ENCODE measurements at regions not wholly inside any gene's neighbourhood (a gene's known extent, or its start where the extent isn't known, plus 50 kb on each side); places are given as distances from the start of the nearest gene placed in this dataset.
A peak's percentile ranks its signal among the peaks of the same experiment; 100 is the strongest.
"Not testable (repeated sequence)": the region's sequence is repeated elsewhere in the genome, so short reads cannot be mapped to it uniquely, and the experiment has no call there.

DNA sequence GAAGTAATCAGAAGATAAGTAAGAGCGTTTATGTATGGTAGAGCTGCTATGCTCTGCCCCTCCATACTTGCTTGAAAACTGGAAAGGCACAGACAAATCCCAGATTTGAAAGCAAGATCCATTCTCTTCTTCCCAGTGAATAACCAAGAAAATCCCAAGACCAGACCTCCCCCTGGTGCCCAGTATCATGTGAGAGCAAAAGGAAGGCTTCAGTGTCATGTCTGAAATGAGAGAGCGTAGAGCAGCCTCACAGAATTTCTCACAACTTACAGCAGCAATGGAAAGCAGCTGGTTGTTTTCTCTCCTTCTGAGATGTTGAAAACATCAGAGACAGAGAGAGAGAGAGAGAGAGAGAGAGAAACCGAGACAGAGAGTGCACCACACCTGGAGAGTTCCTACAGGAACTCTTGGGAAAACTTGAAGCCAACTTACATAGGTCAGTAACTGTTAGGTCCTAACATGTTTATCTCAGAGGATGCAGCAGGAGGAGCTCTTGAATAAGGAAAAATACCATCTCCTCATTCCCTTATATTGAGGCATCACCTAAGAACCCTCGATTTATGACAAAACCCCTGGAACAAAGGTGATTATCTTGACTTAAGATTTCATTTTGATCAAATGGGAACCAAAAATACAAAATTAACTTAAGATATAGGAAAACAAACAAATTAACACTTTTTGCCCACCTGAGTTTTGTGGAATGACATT is 273.3 kb downstream of the NSUN3 start:
- DNase-seq = peak; percentile 43 to 55

DNA sequence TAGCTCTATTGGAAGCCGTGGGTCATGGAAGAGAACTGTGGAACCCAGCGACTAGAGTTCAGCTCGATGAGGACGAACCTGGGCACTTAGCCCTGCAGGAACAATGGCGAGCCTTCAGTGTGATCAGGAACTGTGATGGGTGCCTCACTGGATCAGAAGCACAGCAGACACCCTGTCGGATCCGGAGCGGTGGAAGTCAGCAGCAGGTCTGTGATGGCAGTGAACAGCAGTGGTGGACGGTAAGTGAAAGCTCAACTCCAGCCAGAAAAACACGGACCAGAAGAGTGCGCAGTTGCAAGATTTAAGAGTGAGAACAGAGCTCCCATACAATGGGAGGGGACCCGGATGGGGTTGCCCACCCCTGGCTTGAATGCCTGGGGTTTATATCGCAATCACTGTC is 282.2 kb downstream of the NSUN3 start:
- no peak for DNase-seq

DNA sequence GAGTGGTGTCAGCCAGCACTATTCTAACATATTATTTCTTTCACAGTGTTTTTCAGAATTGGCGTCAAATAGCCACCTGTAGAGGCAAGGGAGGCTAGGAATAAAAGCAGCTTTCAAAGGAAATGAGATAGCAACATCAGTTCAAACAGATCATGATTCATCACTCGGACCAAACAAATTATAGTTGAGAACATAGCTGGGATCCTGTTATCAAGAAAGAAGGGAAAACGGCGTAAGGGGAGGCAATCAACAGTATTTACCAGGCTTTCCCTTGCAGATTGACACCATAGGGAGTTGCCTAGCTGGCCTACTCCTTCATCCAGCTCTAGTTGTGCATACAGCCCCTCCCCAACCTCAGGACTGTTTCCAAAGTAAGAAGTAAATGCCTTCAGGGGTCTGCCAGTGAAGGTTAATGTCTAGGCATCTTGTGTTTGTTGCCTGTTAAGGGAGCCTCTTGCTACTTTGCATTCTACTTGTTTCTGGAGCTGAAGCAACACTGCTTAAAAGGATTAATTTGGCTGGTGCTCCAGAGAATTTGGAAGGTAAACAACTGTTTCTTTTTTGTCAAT is 286.5 kb downstream of the NSUN3 start:
- DNase-seq = no peak

- no peak for DNase-seq
Measured at GRCh38 chr3:94356581-94356980, 293.7 kb downstream of the NSUN3 start.

GRCh38 chr3:94359996-94360395 is 297.1 kb downstream of the NSUN3 start:
- no peak for DNase-seq

- DNase-seq = peak; percentile 18 to 21
Measured at GRCh38 chr3:94360987-94361386, 298.1 kb downstream of the NSUN3 start.

DNA sequence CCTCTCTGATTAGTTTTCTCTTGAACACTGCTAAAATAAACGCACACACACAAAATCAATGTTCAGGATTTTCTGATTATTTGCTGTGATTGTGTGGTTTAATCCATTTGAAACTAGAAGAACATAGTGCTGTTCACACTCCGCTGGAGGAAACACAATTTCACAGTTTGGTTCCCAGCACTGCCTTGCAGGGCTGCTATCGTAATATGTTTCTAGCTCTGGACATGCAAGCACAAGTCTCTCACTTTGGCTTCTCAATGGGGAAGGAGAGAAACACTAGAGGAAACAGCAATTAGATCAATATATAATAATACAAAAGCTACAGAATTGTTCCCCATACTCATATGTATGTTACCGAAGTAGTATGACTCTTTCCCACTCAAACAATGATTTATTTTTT is 299.5 kb downstream of the NSUN3 start:
- DNase-seq = no peak

DNA sequence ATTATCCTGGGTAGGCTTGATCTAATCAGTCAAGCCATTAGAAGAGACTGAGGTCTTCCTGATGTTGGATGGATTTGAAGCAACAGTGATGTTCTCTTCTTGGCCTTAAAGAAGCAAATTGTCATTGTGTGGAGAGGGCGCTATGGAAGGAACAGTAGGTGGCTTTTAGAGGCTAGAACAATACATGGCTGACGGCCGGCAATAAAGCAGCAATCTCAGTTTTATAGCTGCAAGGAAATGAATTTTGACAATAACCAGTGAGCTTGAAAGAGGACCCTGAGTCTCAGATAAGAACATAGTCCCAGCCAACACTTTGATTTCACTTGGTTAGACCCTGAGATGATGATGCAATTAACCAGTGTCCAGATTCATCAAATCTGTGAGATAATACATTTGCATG is 302.1 kb downstream of the NSUN3 start:
- DNase-seq = no peak

- no peak for DNase-seq
Measured at GRCh38 chr3:94372026-94372425, 309.2 kb downstream of the NSUN3 start.

DNA sequence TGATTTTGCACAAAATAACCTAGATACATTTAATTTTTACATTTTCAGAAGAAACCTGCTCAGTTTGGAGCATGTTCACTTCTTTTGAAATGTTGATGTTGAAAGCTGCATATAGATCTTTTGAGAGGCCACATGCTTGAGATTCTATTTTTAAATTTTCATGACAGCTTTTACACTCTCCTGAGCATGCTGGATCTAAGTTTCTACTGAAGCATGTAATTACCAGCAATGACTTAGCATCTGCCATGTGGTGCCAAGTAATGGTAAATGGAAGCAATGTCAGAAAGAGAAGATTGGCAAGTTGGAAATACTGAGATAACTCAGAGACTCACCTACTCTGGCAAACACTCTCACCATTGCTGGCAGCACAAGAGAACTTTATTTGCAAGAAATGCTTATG is 310.6 kb downstream of the NSUN3 start:
- DNase-seq = no peak

DNA sequence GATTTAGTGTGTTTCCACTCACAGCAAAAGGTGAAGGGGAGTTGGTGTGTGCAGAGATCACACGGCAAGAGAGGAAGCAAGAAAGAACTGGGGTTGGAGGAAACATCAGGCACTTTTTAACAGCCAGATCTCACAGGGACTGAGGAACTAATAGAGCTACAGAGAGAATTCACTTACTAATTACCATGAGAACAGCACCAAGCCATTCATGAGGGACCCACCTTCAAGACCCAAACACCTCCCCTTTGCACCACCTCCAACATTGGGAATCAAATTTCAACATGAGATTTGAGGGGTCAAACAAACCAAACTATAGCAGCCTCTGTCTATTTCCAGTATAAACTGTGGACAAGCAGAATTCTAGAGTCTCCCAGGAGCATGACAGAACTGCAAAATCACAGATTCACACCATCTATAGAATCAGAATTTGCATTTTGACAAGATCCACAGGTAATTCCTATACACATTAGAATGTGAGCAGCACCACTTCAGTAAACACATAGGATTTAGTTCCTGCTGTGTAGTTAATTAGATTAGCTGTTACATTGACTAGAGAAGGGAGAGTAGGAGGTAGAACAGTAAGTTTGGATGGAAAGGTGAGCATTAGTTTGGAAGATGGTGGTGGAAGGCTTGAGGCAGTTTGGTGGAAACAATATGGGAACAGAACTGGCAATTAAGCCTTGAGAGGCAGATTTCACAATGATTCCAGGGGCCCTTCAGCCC is 311.7 kb downstream of the NSUN3 start:
- DNase-seq = no peak

DNA sequence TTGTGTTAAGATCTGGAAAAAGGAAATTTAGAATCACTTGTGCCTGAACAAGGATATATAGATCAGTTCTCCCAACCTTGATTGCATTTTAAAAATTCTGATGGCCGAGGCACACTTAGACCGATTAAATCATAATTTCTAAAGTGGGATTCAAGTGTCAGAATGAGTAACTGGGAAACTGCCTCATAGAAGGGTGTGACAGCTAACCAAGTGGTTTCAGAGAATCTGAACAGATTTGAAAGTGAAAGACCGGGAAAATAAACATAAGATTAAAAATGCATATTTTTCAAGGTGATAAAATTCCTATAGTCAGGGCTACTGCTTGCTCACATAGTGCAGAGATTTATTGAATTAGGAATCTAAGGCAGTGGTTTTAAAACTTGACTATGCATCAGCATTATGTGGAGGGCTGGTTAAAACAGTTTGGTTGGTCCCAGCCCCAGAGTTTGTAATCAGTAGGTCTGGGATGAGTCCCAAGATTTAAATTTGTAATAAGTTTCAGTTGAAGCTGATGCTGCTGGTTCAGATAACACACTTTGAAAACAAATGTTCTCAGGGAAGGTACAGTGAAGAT is 314.3 kb downstream of the NSUN3 start:
- DNase-seq = not testable (repeated sequence)

DNA sequence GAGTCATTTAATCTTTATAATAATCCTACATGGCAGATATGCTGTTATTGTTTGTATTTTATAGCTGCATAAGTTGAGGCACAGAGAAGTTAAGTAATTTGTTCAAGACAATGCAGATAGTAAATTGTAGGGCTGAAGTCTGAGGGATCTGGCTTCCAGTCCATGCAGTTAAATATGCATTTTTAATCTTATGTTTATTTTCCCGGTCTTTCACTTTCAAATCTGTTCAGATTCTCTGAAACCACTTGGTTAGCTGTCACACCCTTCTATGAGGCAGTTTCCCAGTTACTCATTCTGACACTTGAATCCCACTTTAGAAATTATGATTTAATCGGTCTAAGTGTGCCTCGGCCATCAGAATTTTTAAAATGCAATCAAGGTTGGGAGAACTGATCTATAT is 315.0 kb downstream of the NSUN3 start:
- not testable (repeated sequence) for DNase-seq

DNA sequence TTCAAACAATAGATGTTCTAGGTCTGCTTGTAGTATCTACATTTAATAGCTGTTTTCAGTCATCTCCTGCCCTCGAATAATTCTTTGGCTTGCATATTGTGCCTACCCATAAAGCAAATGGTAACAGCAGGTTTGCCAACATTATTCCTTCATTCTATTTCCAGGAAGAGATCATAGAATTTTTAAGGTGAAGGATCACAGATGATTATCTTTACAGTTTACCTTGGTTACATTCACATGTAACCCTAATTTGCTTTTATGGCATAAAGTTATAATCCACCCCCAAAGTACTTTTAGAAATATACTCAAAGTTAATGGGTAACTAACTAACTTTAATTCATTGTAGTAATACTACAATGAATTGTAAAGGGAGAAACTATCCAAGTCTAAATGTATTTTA is 315.5 kb downstream of the NSUN3 start:
- DNase-seq = no peak

DNA sequence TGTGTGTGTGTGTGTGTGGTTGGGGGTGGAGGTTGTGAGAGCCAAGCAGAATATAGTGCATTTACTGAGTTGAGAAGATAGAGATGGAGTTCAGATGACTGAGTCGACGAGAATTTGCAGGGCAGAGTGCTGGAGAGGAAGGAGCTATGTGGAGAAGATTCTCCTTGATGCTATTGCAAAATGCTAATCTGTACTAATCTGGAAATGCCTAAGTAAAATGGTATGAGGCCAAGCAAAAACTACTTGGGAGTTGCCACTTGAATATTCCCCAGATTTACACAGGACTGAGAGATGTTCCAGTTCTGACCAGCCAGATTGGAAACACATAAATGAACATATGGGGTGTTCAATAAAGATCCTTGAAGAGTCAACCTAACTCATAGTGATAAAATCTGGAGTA is 316.4 kb downstream of the NSUN3 start:
- DNase-seq = no peak

- no peak for DNase-seq
Measured at GRCh38 chr3:94394885-94395284, 332.0 kb downstream of the NSUN3 start.

GRCh38 chr3:94395851-94396250 is 333.0 kb downstream of the NSUN3 start:
- DNase-seq = no peak

DNA sequence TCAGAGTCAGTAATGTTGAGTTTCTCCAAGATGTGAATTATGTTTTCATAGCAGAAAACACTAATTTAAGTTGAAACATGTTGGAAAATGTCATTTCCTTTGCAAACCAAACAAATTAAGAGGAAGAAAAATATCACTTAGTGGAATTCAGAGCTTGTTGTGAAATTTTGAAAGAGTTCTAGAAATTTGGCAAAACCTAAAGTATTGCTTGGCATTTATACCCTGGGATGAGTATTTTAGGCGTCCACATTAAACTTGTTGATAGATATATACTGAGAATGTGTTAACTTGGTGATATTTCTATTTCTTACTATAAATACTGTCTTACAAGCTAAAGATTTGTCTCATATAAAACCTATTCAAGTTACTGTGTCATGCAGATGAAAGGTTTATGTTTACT is 335.2 kb downstream of the NSUN3 start:
- no peak for DNase-seq

GRCh38 chr3:94401466-94401865 is 338.6 kb downstream of the NSUN3 start:
- no peak for DNase-seq

DNA sequence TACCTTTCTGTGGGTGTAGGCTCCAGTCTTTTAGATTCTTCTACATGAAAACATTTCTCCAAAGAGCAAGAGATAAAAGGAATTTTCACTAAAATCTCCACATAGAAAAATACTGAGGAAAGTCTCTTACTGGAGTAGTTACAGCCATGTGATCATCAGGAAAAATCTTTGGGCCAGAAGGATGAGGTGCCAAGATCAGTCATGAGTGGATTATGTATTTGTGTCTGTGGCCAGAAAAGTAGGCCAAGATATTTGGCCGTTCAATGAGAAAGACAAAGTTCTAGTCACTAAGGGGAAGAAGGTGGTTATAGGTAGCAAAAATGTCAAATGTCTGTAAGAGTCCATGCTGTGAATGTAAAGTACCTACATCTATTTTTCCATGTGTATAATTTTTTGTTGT is 339.3 kb downstream of the NSUN3 start:
- DNase-seq = no peak

GRCh38 chr3:94405258-94406035 is 342.6 kb downstream of the NSUN3 start:
- DNase-seq = no peak

DNA sequence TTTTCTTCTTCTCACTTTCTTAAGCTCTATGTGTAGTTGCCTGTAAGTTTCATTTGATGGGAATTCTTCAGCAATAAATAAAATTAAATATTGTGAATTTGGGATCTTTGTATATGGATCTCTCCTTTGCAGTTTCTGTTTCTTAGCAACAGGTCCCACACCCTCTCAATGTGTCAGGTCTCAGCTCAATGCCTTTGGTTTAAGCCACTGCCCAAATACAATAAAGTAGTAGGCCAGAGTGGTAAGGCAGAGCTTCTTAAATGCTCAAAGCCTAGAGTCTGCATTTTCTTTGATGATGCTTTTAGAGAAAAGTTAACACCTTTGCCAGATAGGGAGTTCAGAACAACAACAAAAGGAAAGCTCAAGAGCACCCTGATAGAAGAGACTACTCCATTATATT is 343.7 kb downstream of the NSUN3 start:
- DNase-seq = no peak
